ENCODE measurements at regions not wholly inside any gene's neighbourhood (a gene's known extent, or its start where the extent isn't known, plus 50 kb on each side); places are given as distances from the start of the nearest gene placed in this dataset.

DNA sequence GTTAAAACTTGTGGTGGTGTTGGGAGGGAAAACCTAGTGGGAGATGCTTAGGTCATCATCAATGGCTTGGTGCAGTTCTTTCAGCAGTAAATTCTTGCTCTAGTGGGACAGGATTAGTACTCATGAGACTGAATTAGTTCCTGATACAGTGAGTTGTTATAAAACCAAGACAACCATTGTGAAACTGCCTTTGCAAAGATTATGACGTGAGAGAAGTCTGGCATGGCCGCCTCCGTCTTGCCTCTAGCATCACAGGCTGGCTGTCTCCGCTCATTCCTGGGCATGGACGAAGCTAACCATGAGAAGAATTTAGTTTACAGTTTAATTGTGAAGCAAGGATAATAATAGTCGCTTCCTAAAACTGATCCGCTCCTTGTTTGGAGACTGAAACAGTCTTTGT, 186.4 kb downstream of the KIF20B start:
- DNase-seq (ENCODE audit: low read depth) = peak; percentile 7

DNA sequence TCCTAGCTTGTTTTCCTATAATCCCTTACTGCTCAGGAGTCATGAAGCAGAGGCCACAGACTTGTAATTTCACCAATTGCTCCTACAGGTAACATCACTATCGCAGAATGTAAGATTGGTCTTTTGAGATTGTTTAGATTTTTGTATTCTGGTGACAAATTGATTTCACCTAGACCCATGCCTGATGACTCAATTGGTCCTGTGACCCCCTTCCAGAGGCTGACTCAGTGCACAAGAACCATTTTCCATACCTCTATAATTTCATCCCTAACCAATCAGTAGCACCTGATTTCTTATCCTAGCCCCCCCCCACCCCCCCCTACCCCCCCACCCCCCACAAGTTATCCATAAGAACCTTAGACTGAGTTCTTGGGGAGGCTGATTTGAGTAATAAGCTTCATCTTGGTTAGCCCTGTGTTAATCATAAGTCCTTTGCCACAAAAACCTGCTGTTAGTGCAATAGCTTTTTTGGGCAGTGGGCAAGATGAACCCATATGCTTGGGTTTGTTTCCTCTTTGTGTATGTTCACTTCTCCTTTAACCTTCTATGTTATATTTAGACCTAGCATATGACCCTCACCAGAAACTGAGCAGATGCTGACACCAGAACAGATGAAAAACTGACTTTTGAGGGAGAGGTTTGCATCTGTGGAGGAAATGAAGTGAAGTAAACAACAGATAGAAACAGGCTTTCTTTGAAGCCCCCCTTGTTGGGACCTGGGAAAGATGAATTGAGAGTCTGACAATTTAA, 187.1 kb downstream of the KIF20B start:
- DNase-seq (ENCODE audit: low read depth) = no peak

DNA sequence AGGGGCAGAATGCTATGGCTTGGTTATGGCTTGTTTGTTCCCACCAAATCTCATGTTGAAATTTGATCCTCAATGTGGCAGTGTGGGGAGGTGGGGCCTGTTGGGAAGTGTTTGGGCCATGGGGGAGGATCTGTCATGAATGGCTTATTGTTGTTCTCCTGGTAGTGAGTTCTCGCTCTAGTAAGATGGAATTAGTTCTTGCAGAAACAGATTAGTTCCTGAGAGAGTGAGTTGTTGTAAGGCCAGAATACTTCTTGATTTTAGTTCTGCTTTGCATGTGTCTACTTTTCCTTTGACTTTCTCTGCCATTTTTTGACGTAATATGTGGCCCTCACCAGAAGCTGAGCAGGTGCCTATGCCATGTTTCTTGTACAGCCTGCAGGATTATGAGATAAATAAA, 188.2 kb downstream of the KIF20B start:
- DNase-seq (ENCODE audit: low read depth) = no peak

DNA sequence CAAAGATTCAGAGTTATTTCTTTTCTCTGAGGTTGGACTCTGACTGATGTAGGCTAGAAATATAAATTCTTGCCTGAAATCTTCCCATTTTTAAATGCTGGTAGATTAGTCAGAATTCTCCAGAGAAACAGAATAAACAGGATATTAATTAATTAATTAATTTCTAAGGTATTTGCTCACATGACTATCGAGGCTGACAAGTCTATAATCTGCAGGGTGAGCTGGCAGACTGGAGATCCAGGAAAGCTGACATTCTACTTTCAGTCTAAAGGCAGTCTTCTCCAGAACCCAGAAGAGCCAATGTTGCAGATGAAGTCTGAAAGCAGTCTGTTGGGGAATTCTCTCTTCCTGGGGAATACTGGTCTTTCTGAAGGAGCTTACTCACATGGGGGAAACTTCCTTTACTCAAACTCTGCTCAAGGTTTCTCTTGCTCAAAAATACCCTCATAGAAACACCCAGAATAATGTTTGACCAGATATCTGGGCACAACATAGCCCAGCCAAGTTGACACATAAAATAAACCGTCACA, 189.7 kb downstream of the KIF20B start:
- DNase-seq (ENCODE audit: low read depth) = no peak

DNA sequence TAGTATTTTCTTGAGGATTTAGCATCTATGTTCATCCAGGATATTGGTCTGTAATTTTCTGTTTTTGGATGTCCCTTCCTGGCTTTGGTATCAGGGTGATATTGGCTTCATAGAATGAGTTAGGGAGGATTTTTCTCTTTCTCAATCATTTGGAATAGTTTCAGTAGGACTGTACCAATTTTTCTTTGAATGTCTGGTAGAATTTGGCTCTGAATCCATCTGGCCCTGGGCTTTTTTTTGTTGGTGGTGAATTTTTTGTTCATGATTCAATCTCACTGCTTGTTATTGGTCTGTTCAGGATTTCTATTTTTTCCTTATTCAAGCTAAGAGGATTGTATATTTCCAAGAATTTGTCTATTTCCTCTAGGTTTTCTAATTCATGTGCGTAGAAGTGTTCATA, 192.7 kb downstream of the KIF20B start:
- no peak for DNase-seq (ENCODE audit: low read depth)

DNA sequence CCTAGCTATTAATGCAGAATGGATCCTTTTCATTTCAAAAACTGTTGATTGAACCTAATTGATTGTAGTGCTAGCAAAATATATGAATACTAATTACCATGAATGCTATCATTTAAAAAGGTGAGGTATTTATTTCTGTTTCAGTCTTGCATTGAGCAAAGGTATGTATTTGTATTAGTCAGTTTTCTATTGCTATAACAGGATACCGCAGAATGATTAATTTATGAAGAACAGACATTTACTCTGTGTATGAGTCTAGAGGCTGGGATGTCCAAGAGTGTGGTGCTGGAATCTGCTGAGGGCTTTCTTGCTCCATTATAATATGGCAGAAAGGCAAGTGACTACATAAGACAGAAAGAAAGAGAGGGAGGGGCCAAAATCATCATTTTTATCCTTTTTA, 199.2 kb downstream of the KIF20B start:
- no peak for DNase-seq (ENCODE audit: low read depth)

DNA sequence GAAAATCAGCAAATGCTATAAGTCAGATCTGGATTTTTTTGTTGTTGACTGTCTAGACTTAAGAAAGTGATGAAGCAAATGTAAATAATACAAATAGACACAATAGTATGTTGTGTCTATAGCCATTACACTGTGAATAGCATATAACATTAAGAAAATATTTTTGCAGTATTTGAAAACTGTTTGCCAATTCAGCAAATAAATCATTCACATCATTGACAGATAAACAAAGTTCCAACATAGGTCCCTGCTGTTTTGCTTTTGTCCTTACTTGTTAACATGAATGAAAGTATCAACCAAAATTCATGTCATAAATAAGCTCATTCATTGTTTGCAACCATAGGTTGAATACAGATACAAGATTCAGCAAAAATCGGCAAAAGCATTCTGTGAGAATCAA, 200.5 kb downstream of the KIF20B start:
- DNase-seq (ENCODE audit: low read depth) = no peak

DNA sequence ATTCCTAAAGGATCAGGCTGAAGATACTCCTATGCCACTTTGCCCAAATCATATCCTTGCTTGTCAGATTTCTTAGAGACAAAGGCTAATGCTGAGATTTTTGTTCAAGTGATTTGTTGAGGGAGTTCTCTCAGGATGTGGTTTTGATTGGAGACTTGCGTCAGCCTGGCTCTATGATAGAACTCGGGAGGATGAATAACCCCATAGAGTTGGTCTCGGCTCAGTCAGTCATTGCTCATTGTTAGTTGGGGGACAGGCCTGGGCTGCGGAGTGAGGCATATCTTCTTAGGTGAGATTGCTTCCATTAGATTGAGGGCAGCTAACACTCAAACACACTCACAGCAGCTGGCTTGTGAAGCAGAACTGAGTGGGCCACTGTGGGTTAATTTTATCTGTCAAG, 203.4 kb downstream of the KIF20B start:
- no peak for DNase-seq (ENCODE audit: low read depth)

DNA sequence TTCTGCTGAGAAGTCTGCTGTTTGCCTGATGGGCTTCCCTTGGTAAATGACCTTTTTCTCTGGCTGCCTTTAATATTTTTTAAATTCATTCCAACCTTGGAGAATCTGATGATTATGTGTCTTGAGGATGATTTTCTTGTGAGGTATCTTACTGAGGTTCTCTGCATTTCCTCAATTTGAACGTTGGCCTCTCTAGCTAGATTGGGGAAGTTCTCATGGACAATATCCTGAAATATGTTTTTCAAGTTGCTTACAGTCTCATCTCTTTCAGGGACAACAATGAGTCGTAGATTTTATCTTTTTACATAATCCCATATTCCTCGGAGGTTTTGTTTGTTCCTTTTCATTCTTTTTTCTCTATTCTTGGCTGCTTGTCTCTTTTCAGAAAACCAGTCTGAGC, 208.4 kb downstream of the KIF20B start:
- no peak for DNase-seq (ENCODE audit: low read depth)

DNA sequence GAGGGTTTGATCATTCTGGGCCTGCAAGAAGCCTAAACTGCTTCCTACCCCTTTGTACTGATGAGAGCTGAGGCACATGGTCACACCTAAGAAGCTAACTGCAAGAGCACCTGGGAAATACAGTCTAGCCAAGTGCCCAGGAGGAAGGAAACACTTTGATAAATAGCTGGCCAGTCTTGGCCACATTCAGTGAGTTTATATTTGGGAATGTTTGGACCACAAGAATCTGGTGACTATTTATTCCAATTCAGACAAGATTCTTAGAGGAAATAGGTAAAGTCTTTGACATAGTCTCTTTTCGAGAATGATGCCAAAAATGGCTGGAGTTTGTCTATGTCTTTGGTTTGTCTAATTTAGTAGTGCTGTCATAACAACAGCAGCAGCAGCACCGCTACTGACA, 213.6 kb downstream of the KIF20B start:
- no peak for DNase-seq (ENCODE audit: low read depth)

DNA sequence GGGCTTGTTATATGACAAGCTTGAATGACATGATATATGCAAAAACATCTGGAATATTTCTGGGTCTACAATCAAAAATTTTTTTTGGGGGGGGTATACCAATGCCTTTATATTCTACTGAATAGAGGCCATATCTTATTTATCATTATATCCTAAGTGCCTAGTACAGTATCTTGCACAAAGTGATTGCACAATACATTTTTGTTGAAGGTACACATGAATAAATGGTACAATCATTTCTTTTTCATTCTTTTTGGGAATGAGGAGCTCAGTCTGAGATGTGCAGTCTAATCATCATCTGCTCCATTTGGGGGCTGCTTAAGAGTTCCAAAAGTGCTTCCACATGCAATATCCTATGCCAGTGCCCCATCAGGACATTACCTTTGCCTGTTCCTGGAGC, 214.6 kb downstream of the KIF20B start:
- no peak for DNase-seq (ENCODE audit: low read depth)

DNA sequence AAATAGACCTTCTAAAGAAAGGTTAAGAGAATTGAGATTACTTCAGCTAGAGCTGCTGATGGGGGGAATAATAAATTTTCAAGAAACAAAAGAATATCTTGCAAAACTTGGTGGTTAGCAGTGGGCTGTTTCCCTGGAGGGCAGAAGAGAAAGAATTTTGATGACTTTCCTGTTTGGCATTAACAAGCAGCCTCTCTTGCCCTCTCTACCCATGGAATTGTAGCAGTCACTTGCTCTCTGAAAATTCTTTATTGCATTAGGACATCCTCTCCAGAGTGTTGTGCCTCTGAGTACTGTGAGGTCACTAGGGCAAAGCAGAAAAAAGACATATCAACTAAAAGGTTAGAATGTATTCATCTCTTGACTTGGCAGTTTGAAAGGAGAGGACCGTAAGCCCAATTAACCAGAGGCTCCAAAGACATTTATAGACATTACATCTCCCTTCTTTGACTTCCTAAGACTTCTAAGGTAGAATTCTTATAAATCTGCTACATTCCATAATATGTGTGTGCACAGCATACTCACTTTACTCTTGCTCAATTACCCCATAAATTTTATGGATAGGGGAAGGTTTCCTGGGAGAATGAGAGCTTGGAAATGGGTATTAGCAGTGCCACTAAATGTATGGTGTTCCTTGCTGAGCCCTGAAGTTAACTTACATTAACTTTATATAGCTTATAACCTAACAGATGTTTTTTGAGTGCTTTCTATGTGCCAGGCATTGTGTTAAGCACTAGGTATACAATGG, 215.3 kb downstream of the KIF20B start:
- DNase-seq (ENCODE audit: low read depth) = no peak

DNA sequence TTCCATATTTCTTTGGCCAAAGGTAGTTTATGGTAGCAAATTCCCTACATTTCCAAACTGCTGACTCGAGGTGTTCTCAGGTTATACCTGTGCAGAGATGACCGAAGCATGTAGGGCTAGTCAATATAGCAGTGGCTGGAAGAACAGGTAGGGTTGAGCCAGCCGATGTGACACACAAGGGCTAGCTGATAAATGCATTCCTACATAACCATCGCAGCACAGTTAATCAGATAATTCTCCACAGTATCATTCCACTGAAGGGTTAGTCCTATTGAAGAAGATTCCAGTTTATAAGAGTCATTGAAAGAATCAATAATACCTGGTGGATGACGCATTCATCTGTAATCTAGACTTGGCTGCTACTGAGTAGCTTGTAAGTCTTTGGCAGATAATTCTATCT, 220.0 kb downstream of the KIF20B start:
- DNase-seq (ENCODE audit: low read depth) = no peak

DNA sequence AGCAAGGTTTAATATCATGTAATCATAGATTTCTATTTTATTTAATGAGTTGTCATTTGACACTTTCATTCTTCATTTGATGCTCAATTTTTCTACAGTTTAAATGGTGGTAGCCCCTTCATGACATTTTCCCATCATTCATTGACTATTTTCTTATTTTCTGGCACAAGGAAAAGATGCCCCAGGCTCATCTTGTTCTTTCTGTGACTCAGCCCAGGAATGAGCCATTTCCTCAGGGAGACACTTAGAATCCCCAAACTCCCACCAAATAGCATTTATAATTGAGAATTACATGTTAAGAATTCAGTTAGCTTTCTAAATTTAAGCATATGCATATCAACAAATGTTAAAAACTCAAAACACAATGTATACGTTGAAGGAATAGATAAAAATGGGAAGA, 222.3 kb downstream of the KIF20B start:
- no peak for DNase-seq (ENCODE audit: low read depth)

DNA sequence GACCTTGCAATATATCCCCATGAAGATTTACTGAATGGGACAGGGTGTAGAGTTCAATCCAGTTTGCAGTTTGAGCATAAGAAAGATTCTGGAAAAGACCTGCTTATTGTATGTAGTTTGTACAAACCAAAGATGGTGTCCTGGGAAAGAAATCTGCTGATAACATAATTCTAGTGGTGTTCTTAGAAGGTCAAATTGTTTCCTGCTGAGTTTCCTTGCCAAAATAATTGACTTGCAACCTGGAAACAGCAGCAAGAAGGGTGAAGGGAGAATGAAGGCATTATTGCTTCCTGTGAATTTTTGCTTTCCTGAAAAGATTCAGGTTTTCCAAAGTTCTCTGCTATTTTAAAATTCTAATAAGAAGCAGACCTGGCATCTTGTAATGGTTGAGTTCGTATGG, 222.9 kb downstream of the KIF20B start:
- DNase-seq (ENCODE audit: low read depth) = no peak

DNA sequence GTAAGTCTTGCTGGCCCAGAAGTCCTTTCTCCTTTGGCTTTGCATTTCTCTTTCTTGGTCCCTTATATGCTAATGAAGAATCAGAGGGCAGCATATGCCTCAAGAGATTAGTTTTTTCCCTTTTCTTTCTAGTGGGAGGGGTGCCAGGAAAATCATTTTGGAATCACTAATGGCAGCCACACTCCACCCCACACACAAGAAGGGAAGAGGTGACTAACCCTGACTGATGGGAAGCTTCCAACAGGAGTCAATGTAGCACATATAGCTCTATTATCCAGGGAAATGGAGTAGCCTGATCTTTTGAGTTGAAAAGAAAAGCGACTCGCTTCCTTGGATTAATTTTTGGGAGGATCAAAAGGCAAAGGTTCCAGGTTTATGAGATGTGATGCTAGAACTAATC, 225.3 kb downstream of the KIF20B start:
- no peak for DNase-seq (ENCODE audit: low read depth)

DNA sequence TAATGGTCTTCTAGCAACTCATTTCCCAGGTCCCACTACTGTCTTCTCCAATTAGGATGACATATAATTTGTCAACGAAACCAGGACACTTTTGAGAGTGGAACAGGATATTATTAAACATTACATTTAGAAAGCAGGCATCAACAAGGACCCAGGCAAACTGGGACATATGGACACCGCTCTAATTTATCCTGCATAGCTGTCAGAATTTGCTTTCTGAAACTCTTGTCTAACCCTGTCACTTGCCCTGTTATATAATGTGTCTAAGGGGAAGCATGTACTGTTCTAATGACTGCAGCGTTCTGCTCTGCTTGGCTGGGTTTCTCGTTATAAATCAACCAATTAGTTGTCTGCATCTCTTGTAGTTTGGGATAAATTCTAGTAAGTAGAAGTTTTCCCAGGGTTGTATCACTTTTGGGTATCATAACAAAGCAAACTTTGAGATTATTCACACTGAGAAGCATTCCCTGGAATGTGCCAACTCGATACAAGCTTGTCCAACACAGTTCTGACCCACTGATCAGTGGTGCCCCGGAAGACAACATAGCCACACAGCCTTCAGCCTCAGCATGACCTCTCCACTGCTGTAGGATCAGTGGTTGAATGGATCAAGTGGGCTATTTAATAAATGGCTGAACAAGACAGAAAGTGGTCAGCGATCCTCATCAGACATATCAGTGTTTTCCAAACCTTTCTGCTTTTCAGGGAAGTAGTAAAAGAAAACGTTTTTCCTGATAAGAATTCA, 228.1 kb downstream of the KIF20B start:
- no peak for DNase-seq (ENCODE audit: low read depth)

DNA sequence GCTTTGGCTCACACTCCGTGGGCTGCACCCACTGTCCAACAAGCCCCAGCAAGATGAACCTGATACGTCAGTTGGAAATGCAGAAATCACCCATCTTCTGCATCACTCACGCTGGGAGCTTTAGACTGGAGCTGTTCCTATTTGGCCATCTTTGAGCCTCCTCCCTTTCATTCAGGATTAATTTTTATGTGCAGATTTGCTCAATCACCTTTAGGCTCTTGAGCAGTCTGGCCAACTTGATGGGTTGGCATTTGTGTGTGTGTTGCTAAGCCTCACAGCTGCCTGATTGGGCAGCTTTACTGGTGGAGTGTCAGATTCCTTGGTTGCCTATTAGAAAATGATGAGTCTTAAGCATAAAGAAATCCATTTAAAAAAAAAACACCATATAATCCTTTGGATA, 236.1 kb downstream of the KIF20B start:
- DNase-seq (ENCODE audit: low read depth) = no peak

DNA sequence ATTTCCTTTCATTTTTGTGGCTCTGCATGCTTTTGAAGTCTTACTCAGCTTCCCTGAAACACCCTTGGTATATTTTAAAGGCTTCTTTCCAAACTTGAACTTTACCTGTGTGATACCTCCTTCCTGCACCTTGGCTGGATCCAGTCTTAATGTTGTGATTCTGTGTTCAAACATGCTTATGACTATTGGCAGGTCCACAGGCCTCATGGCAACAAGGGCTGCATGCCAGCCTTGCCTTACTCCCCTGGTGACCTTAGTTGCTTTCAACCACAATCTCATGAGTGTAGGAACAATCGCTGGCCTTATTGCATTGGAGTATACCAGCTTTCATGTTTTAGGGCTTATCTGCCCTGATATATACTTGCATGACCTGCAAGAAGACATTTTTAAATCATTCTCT, 238.7 kb downstream of the KIF20B start:
- DNase-seq (ENCODE audit: low read depth) = no peak

DNA sequence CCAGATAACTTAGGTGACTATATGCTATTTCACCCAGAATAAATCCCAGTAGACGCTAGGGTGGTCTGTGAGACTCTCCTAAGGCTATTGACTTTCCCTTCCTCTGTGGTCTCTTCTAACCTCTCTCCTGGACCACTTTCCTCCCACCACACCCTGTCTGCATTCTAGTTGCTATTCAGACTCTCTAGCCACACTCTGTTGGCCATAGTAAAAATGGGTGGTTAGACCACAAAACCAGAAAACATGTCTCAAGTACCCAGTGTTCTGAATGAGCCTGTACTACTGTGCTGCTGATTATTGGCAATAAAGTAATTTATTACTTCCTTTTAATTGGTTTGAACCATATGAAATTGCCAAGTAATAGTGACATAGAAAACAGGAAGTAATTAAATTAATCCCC, 240.8 kb downstream of the KIF20B start:
- DNase-seq (ENCODE audit: low read depth) = no peak

DNA sequence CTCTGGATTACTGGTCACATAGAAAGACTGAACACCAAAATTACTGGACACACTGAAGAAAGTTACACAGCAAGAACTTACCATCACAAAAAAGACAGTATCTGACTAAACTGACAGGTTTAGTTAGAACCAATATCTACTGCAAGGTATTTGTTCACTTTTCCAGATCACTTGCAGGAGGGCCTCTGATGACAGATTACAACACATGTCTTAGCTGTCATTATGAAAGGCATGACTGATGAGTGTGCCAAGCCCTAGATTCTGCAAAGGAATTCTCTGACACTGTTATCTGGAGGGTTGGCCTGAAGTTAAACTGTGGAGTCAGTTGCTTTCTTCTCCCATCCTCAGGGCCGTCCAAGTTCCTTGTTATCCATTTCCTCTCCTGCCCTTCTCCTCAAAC, 242.7 kb downstream of the KIF20B start:
- DNase-seq (ENCODE audit: low read depth) = no peak

DNA sequence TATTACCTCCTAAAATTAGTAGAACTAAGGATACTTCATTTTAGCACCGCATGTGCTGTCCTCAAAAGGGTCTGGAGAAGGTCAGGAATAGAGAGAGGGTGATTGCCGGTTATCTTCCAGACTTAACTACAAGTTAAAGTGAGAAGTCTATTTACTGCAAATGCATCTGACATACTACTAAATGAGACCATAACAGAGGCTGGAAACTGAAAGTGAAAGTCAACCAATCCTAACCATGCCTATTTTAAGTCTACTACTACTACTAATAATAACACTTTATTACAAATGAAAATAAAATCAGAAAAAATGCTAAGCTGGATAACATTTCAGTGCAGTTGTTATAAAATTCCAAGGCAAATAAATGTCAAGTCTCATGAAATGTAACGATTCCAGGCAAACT, 244.7 kb downstream of the KIF20B start:
- DNase-seq (ENCODE audit: low read depth) = no peak

DNA sequence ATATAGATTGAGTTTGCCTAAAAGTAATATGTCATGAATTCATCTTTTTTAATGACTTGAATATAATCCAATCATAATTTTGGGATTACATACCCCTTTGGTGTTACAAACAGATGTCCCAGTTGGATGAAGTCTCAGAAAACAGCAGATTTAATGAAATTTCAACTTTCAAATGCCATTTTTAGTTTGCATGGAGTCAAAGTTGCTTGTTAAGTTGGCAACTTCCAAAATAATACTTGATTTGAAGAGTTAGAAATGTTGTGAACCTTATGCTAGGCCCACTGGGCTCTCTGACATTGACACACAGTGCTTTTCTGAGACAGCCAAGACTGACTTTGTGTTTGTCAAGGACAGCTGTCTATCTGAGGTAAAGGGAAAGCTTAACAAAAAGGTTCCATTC, 248.1 kb downstream of the KIF20B start:
- no peak for DNase-seq (ENCODE audit: low read depth)

All from GM04504 (cell line).